NCI-H446 (cell line): ENCODE measurements at regions not wholly inside any gene's neighbourhood (a gene's known extent, or its start where the extent isn't known, plus 50 kb on each side); places are given as distances from the start of the nearest gene placed in this dataset.

Experiments used
- DNase-seq, 2 experiments: peaks; one replicate each; lab custom pipeline; 2025; lab: John Stamatoyannopoulos, UW

DNA sequence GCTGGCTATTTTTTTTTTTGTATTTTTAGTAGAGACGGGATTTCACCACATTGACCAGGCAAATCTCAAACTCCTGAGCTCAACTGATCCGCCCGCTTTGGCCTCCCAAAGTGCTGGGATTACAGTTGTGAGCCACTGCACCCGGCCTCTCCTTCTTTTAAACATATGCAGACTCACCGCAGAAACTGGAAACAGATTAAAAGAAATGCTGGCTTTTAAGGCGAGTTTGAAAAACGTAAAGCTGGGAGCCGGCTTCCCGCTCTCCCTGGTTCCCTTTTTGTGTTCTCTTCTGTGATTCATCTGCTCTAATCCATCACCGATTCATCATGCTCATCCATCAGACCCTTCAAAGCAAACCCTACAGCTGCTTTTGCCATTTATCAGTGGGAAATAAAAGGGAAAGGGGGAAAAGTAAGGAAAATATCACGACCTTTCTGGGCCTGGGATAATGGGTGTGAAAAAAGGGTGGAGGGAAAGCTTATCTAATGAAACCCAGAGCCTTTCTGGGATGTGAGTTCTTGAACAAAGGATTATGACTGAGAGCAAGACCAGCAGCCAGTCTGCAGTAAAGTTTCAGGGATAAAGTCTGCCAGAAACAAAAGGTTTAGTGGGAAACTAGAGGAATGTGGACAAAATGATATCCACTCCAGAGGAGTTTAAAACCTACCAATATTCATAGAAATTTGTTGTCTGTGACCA lies 92.3 kb upstream of the LRIG1 start:
- no peak for DNase-seq

- no peak for DNase-seq
Measured at GRCh38 chr3:66593978-66594377, 93.2 kb upstream of the LRIG1 start.

GRCh38 chr3:66597308-66597863 lies 96.6 kb upstream of the LRIG1 start:
- DNase-seq = no peak

DNA sequence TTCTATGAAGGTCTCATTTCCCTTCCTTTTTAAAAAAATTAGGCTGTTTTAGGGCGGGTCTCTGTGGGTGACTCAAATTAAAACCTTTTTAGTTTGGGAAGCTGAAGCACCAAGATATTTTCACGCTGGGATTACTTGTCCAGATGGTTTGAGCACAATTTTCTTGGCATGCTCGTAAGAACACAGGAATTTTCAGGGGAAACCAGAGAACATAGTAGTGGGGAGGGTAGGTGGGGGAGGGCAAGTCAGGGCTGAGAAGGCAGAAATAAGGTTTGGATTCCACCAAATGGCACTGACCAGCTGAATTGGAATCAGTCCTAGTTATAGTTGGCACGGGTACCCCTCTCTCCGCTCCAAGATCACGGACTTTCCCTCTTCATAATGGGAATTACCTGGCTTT lies 97.3 kb upstream of the LRIG1 start:
- DNase-seq = peak in 1 of 2 experiments; percentile 60

GRCh38 chr3:66602237-66602636 lies 101.4 kb upstream of the LRIG1 start:
- DNase-seq = no peak

DNA sequence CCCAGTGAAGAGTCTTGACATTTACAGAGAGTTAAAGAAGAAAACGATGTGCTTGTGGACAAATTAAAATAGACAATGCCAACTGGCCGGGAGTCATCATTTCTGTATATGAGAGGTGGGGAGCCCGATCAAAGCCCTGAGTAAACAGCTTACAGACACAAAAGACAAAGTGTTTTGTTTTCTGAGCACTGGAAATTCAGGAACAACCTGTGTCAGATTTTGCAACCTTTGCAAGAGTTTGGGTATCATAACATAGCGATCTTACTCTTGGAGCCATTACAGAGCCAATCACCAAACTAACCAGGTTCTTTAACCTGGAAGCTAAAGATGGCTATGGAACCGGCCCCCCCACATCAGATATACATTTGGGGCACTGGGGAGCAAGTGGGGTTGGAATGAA lies 101.9 kb upstream of the LRIG1 start:
- no peak for DNase-seq

GRCh38 chr3:66603151-66603611 lies 102.4 kb upstream of the LRIG1 start:
- DNase-seq = no peak

DNA sequence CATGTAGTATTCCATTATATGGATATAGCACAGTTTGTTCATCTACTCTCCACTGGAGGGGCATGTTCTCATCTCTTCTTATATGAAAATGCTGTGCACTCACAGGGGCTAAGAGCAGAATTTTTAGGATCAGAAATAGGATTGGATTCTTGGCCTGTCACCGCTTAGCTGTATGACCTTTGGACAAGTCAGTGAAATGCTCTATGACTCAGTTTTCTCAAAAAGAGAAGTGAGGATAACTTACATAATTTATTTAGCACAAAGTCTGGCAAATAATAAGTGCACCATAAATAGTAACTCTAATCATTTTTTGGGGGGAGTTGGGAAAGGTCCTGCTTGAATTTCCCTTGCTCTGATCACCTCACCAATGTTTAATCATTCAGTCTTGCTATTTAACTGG lies 103.7 kb upstream of the LRIG1 start:
- DNase-seq = no peak

GRCh38 chr3:66606126-66606525 lies 105.3 kb upstream of the LRIG1 start:
- no peak for DNase-seq

DNA sequence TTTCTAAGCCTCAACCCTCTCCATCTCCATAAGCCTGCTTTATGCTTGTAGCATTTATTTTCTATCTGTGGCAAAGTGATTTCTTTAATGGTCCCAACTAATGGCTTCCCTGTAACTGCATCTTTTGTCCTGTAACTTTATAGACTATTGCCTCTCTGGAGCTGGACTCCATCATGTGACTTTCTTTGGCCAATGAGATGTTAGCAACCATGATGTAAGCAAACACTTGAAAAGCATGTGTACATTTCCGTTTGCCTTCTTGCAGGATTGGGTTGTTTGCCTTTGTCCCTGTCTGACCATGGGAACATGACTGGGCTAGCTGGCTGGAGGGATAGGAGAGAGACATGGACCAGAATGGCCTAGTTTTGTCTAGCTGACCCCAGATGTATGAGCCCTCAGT lies 106.0 kb upstream of the LRIG1 start:
- no peak for DNase-seq

DNA sequence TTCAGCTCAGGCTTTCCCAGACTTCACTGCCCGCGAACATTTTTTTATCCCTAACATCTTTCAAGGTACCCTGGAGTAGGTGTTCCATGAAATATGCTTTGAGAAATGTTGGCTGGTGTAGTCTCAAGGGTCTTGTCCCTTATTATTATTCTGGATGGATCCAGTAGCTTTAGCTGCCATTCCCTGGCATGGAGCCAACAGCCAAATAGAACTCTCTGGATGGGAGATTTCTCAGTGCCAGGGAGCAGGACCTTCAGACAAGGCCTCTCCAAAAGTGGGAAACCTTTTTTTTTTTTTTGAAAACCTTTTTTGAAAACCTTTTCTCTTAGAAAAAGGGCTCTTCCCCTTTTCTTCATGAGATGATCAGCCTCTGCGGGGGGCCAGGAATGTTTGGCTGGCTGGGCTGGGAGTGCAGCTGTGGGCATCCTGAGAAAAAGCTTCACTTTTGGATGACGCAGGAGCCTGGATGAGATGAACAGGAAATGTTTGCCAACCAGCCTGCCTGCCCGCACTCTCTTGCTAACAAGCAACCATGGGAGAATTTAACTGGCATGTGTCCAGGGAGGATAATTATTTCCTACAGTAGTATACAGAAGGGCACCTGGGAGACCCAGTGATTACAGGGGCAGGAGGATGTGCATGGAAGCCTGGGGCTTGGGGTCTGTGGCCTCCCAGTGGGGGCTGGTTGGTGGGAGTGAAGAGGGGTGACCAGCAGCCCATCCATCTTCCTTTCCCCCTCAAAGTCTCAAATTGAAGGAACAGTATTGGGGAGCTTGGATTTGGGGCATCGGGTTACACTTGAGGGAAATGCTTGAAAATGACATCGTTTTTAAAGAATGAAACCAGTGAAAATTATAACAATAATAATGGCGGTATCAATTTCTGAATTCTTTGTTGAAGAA lies 109.1 kb upstream of the LRIG1 start:
- peak; percentile 66 to 83 for DNase-seq

- no peak for DNase-seq
Measured at GRCh38 chr3:66610562-66610909, 109.7 kb upstream of the LRIG1 start.

GRCh38 chr3:66615643-66616301 lies 115.0 kb upstream of the LRIG1 start:
- DNase-seq = no peak

DNA sequence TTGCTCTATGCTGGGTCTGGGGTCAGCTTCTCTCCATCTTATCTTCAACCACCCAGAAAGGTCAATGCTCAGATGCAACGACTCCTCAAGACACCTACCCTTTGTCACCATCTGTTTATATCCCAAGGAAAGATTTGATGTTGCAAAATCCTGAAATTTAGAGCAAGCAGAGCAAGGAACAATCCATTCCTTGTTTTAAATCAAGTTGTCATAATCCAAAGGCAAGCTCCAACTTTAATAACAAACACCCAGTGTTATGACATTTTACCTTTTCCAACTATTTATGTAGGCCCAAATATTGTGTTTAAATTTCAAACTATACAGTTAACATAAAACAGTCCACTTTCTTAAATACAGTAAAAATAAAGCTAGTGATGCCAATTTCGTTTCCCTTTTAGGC lies 116.5 kb upstream of the LRIG1 start:
- DNase-seq = no peak

DNA sequence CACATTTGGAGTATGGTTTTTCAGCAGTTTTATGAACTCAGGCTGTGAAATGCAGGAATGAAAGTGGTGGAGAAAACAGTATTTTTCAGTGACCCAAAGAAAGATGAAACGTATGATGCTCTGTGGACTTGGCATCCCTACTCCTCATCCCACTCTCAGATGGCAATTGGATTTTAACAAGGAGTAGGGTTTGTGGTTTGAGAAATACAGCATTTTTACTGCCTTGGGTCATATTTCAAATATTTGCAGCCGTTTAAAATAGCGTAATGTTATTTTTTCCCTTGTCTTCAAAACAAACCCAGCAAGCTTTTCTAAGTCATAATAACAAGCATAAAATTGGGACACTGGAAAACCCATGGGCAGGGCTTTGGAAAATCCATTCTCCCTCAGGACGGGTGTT lies 117.2 kb upstream of the LRIG1 start:
- DNase-seq = no peak

GRCh38 chr3:66620296-66620695 lies 119.5 kb upstream of the LRIG1 start:
- DNase-seq = no peak

GRCh38 chr3:66622756-66623457 lies 122.1 kb upstream of the LRIG1 start:
- DNase-seq = no peak

- peak in 1 of 2 experiments; percentile 35 for DNase-seq
Measured at GRCh38 chr3:66625505-66626216, 124.8 kb upstream of the LRIG1 start.

GRCh38 chr3:66629150-66629981 lies 128.5 kb upstream of the LRIG1 start:
- DNase-seq = no peak

- DNase-seq = no peak
Measured at GRCh38 chr3:66629982-66630368, 129.2 kb upstream of the LRIG1 start.
